GM13976 (cell line): ENCODE measurements at regions not wholly inside any gene's neighbourhood (a gene's known extent, or its start where the extent isn't known, plus 50 kb on each side); places are given as distances from the start of the nearest gene placed in this dataset.

Source experiments
- DNase-seq: peaks from one replicate; pipeline ENCODE4 v3.0.0; 2012; ENCODE audit warnings: low spot score
- in situ Hi-C: fragments of 300-500 bp; cut with MboI; formaldehyde crosslinking; loops from one replicate; pipeline ENCODE4 v1.12.0; 2022; ENCODE audit warnings: low sequenced_read_pairs, mixed read lengths, inconsistent platforms; ENCODE audit not compliant: unreplicated experiment
- TF ChIP-seq, protein P1 (sequence below): IDR thresholded peaks from 2 replicates; pipeline ENCODE4 v1.5.1; 2012; ENCODE audit warnings: borderline replicate concordance, mild to moderate bottlenecking; ENCODE audit not compliant: insufficient read depth; ENCODE audit errors: extremely low read depth, missing control alignments, control extremely low read depth

DNA sequence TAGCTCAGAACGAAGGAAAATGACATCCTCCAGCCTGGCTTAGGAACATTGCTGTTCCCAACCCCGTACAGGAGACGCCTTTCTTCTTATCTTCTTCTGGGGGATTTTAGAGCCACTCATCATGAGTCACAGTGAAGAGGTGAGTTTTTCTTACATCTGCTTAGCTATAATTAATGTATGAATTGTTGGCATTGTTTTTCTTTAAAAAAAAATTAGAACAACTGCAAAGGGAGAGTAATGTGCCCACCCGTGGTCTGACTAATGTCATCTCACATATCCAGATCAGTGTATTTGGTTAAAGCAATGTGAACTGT lies 310.6 kb upstream of the TSHZ3 start:
- in situ Hi-C loops = no loop called here
- no peak for DNase-seq
- TF ChIP-seq, protein P1, sequence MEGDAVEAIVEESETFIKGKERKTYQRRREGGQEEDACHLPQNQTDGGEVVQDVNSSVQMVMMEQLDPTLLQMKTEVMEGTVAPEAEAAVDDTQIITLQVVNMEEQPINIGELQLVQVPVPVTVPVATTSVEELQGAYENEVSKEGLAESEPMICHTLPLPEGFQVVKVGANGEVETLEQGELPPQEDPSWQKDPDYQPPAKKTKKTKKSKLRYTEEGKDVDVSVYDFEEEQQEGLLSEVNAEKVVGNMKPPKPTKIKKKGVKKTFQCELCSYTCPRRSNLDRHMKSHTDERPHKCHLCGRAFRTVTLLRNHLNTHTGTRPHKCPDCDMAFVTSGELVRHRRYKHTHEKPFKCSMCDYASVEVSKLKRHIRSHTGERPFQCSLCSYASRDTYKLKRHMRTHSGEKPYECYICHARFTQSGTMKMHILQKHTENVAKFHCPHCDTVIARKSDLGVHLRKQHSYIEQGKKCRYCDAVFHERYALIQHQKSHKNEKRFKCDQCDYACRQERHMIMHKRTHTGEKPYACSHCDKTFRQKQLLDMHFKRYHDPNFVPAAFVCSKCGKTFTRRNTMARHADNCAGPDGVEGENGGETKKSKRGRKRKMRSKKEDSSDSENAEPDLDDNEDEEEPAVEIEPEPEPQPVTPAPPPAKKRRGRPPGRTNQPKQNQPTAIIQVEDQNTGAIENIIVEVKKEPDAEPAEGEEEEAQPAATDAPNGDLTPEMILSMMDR = no peak

DNA sequence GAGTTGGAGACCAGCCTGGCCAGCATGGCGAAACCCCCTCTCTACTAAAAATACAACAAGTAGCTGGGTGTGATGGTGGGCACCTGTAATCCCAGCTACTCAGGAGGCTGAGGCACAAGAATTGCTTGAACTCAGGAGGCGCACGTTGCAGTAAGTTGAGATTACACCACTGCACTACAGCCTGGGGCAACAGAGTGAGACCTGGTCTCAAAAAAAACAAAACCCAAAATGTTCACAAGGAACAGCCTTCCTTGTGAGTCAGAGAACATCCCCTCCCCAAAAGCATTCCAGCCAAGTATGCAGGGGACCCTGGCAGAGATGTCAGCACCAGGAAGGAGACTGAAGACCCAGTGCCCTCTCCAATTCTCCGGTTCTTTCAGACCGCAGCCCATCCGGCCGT lies 314.9 kb upstream of the TSHZ3 start:
- TF ChIP-seq, protein P1 = no peak
- in situ Hi-C loops = no loop called here
- DNase-seq = no peak

DNA sequence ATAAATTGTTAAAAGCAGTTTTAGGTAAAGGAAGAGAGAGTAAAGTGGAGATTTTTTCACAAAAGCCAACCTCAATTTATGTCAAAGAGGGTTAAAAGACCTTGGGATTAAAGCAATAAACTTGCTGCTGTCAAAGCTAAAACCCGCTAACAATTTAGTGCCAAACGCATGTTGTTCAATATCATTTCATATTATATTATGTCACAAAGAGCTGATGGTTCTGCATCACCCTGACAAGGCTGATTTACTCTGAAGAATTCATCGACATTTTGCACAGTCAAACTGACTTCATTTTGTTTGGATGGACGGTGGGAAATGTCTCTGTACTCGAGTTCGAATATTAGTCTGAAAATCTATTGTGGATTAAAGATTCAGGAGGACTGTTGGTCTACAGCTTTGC lies 315.8 kb upstream of the TSHZ3 start:
- TF ChIP-seq, protein P1 = no peak
- DNase-seq = no peak
- in situ Hi-C loops = no loop called here

DNA sequence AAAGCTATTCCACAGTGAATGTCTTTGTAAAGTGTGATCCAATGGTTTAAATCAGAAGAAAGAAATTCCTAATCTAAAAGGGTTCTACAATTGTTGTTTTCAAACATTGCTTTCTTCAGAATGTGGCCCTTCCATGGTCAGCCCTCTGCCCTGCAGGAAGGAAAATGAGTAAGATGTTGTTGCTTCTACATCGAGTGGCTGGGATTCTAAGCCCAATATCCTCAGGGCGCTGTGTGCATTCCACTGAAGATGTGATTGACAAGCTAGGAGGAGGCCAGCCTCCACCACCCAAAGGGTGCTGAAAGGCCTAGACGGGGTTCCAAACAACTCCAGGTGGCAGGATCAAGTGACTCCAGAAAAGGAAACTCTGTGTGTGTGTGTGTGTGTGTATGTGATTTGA lies 316.9 kb upstream of the TSHZ3 start:
- DNase-seq = no peak
- TF ChIP-seq, protein P1 = no peak
- in situ Hi-C loops = no loop called here

DNA sequence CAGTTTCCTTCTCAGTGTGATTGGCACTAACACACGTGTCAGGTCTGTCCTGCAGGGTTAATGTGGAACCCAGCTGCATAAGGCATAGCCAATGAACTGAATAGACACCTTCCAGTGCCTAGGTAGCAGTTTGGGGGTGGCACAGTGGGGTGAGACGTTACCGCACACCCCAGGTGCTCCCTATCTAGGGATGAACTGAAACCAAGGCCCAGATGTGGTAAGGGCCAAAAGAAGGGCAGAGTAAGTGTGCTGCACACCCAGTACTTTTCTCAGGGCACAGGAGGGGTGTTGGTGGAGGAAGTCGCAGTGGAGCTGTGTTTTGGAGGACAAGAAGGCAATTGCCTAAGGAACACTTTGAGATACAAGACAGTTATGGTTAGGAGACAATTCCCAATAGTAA lies 317.9 kb upstream of the TSHZ3 start:
- TF ChIP-seq, protein P1 = no peak
- in situ Hi-C loops = no loop called here
- no peak for DNase-seq

DNA sequence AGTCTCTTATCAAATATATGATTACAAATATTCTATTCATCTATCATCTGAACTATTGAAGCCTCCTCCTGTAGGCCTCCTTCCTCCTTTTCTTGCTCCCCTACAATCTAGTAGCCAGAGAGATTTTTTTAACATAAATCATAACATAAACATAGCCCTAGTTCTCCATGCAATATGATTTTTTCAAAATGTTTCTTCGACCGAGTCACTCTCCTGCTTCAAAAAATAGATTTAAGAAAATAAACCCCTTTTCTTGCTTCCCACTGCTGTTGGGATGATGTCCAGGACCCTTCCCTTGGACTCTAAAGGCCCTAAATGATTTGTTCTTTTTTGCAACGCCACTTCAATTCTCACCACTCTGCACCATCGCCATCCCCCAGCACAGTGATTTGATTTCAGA lies 319.7 kb upstream of the TSHZ3 start:
- TF ChIP-seq, protein P1 = no peak
- DNase-seq = no peak
- in situ Hi-C loops = no loop called here

DNA sequence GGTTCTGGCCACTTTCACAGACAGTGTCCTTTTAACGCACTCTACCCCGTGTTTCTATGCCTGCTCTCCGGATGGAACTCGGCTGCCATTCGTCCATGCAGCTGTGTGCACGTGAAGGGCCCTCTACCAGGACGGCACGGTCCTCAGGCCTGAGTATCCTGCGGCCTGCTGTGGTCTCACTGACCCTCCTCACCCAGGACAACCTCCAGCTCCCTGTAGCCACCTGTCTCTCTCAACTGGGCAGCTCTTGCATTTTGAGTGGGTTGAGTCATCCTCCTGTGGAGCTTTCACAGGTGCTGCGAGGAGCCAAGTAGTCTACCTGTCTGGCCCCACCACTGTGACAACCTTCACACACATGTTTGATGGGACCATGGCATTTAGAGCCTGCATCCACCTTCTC lies 321.7 kb upstream of the TSHZ3 start:
- TF ChIP-seq, protein P1 = no peak
- DNase-seq = no peak
- in situ Hi-C loops = no loop called here
